Gastroesophageal sphincter (tissue), 4 donors: ENCODE measurements at regions not wholly inside any gene's neighbourhood (a gene's known extent, or its start where the extent isn't known, plus 50 kb on each side); places are given as distances from the start of the nearest gene placed in this dataset.
"Not testable (repeated sequence)": the region's sequence is repeated elsewhere in the genome, so short reads cannot be mapped to it uniquely, and the experiment has no call there.

ENCODE experiments used
- ATAC-seq: fragments of 150-250 bp; one replicate; pipeline ENCODE4 v1.9.1; 2016; ENCODE audit warnings: mild to moderate bottlenecking, moderate library complexity
- H3K27ac ChIP-seq, 4 donors: fragments of 200-600 bp; sonication (generic) in 3 of 4; 1 replicate in 3 of 4; 2 replicates in 1 of 4; pipeline ENCODE4 v1.5.1; 2016 to 2019
- H3K27me3 ChIP-seq: fragments of 200-600 bp; sonication (generic); one replicate; pipeline ENCODE4 v1.5.1; 2019
- H3K36me3 ChIP-seq, 2 donors: fragments of 200-600 bp; sonication (generic); one replicate each; pipeline ENCODE4 v1.5.1; 2019; ENCODE audit warnings: control low read depth in 1 of 2
- H3K4me1 ChIP-seq, 3 donors: fragments of 200-600 bp; sonication (generic); 1 replicate in 2 of 3; 2 replicates in 1 of 3; pipeline ENCODE4 v1.5.1; 2016 to 2019; ENCODE audit warnings: control low read depth in 2 of 3
- H3K4me3 ChIP-seq, 2 donors: fragments of 200-600 bp; sonication (generic); one replicate each; pipeline ENCODE4 v1.5.1; 2019; ENCODE audit warnings: mild to moderate bottlenecking in 1 of 2, moderate library complexity in 1 of 2
- H3K9me3 ChIP-seq, 3 donors: fragments of 200-600 bp; sonication (generic); one replicate each; pipeline ENCODE4 v1.5.1; 2017 to 2019; ENCODE audit warnings: control low read depth in 2 of 3
- EP300 ChIP-seq: sonication (generic); formaldehyde crosslinking; IDR thresholded peaks from one replicate; pipeline ENCODE4 v1.6.1; 2017; ENCODE audit warnings: antibody characterized with exemption, mild to moderate bottlenecking
- POLR2A ChIP-seq, 2 donors: fragments of 450-650 bp; IDR thresholded peaks; one replicate each; pipeline ENCODE4 v1.6.1; 2017; ENCODE audit warnings: antibody characterized with exemption in 2 of 2, mild to moderate bottlenecking in 2 of 2, moderate library complexity in 1 of 2
- POLR2AphosphoS5 ChIP-seq: sonication (generic); formaldehyde crosslinking; IDR thresholded peaks from one replicate; pipeline ENCODE4 v1.6.1; 2017; ENCODE audit warnings: antibody characterized with exemption
- WGBS, 2 donors: methylation state at CpG; one replicate each; pipeline ENCODE4 v1.1.5; 2018; ENCODE audit warnings: low coverage in 1 of 2; 5-methylcytosine and 5-hydroxymethylcytosine counted together
- TF ChIP-seq, protein P1 (sequence below), 4 experiments: fragments of 200-600 bp in 2 of 4; fragments of 450-650 bp in 2 of 4; sonication (generic) in 1 of 4; IDR thresholded peaks; one replicate each; pipeline ENCODE4 v1.5.1; 2017 to 2019; ENCODE audit warnings: antibody characterized with exemption in 4 of 4, mild to moderate bottlenecking in 2 of 4, moderate library complexity in 2 of 4

GRCh38 chr6:126665551-126665950, 325.6 kb downstream of the CENPW start:
- no peaks in the 10 kb centered on the region for H3K36me3 ChIP-seq
- H3K4me1 ChIP-seq, result peaks cover 4 to 75% (median 15%) of the 10 kb centered on the region in 3 donors
- ATAC-seq, result no peak
- no peak overlapping the region for H3K4me3 ChIP-seq
- no peaks in the 10 kb centered on the region for H3K27me3 ChIP-seq
- H3K9me3 ChIP-seq, result no peaks in the 10 kb centered on the region
- 69 to 83% methylated on average over 3 of the region's 3 CpGs for WGBS, 2 donors
- TF ChIP-seq EP300 (no peak), POLR2A (IDR thresholded peaks at IDR 0.05) (no peak), POLR2AphosphoS5 (no peak)
- TF ChIP-seq, protein P1, sequence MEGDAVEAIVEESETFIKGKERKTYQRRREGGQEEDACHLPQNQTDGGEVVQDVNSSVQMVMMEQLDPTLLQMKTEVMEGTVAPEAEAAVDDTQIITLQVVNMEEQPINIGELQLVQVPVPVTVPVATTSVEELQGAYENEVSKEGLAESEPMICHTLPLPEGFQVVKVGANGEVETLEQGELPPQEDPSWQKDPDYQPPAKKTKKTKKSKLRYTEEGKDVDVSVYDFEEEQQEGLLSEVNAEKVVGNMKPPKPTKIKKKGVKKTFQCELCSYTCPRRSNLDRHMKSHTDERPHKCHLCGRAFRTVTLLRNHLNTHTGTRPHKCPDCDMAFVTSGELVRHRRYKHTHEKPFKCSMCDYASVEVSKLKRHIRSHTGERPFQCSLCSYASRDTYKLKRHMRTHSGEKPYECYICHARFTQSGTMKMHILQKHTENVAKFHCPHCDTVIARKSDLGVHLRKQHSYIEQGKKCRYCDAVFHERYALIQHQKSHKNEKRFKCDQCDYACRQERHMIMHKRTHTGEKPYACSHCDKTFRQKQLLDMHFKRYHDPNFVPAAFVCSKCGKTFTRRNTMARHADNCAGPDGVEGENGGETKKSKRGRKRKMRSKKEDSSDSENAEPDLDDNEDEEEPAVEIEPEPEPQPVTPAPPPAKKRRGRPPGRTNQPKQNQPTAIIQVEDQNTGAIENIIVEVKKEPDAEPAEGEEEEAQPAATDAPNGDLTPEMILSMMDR (IDR thresholded peaks at IDR 0.05), result no peak
- H3K27ac ChIP-seq, result peak overlapping the region; percentile 65 to 79 (median 71)

- H3K9me3 ChIP-seq, result no peaks in the 10 kb centered on the region
- peak overlapping the region; percentile 49 to 73 (median 69) for H3K27ac ChIP-seq
- no peaks in the 10 kb centered on the region for H3K36me3 ChIP-seq
- no peak for ATAC-seq
- H3K4me3 ChIP-seq, result no peak overlapping the region
- no peaks in the 10 kb centered on the region for H3K27me3 ChIP-seq
- peaks cover under 1 to 60% (median 10%) of the 10 kb centered on the region in 3 donors for H3K4me1 ChIP-seq
- whole genome bisulfite sequencing, 2 donors, result 92 to 100% methylated on average over 3 of the region's 3 CpGs
- TF ChIP-seq POLR2AphosphoS5 (no peak), POLR2A (IDR thresholded peaks at IDR 0.05) (no peak), EP300 (no peak)
- TF ChIP-seq, protein P1 (IDR thresholded peaks at IDR 0.05), result no peak
Measured at GRCh38 chr6:126667071-126667470, 327.2 kb downstream of the CENPW start.

- TF ChIP-seq, protein P1 (IDR thresholded peaks at IDR 0.05), result no peak
- no peak for TF ChIP-seq POLR2AphosphoS5
- TF ChIP-seq EP300, result no peak
- TF ChIP-seq POLR2A (IDR thresholded peaks at IDR 0.05), result no peak
- H3K9me3 ChIP-seq, result no peaks in the 10 kb centered on the region
- no peaks in the 10 kb centered on the region for H3K36me3 ChIP-seq
- no peak for ATAC-seq
- H3K27ac ChIP-seq, result peak overlapping the region; percentile 49 to 73 (median 69)
- no peaks in the 10 kb centered on the region for H3K27me3 ChIP-seq
- H3K4me3 ChIP-seq, result no peak overlapping the region
- peaks cover 0 to 54% (median 9%) of the 10 kb centered on the region in 3 donors for H3K4me1 ChIP-seq
Measured at GRCh38 chr6:126667728-126668127, 327.8 kb downstream of the CENPW start.

GRCh38 chr6:126672649-126673048, 332.7 kb downstream of the CENPW start:
- no peak overlapping the region for H3K4me3 ChIP-seq
- no peak for ATAC-seq
- TF ChIP-seq EP300, result no peak
- peaks cover 0 to 8% (median 0%) of the 10 kb centered on the region in 3 donors for H3K4me1 ChIP-seq
- no peak overlapping the region for H3K27ac ChIP-seq
- H3K27me3 ChIP-seq, result no peaks in the 10 kb centered on the region
- 50 to 64% methylated on average over 1 of the region's 1 CpG for WGBS, 2 donors
- H3K9me3 ChIP-seq, result peaks cover 0 to 7% (median 0%) of the 10 kb centered on the region in 3 donors
- no peaks in the 10 kb centered on the region for H3K36me3 ChIP-seq

DNA sequence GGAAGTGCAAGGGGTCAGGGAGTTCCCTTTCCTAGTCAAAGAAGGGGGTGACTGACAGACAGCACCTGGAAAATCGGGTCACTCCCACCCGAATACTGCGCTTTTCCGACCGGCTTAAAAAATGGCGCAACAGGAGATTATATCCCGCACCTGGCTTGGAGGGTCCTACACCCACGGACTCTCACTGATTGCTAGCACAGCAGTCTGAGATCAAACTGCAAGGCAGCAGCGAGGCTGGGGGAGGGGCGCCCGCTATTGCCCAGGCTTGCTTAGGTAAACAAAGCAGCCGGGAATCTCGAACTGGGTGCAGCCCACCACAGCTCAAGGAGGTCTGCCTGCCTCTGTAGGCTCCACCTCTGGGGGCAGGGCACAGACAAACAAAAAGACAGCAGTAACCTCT, 333.8 kb downstream of the CENPW start:
- H3K27ac ChIP-seq, H3K4me1 ChIP-seq, H3K9me3 ChIP-seq, H3K4me3 ChIP-seq, ATAC-seq, H3K27me3 ChIP-seq, H3K36me3 ChIP-seq: not testable (repeated sequence)
- WGBS, 2 donors, result 80 to 95% methylated on average over 2 to 4 of the region's 13 CpGs

DNA sequence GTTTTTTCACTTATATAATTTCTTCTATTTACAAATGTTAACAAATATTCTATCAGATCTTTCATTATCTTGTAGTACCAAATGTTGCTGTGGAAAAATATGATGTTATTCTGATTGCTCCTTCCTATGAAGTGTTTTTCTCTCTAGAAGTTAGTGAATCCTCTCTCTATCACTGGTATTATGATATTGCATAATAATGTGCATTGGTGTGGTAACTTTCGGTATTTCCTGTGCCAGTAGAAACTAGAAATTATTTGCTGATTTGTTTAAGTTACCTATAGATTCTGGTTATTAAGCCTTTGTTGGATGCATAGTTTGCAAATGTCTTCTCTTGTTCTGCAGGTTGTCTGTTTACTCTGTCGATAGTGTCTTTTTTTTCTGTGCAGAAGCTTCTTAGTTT, 342.5 kb downstream of the CENPW start:
- no peaks in the 10 kb centered on the region for H3K36me3 ChIP-seq
- H3K4me3 ChIP-seq, result no peak overlapping the region
- no peaks in the 10 kb centered on the region for H3K27me3 ChIP-seq
- H3K4me1 ChIP-seq, result no peaks in the 10 kb centered on the region
- no peaks in the 10 kb centered on the region for H3K9me3 ChIP-seq
- no peak for ATAC-seq
- WGBS, 2 donors, result 89 to 100% methylated on average over 1 to 2 of the region's 2 CpGs
- no peak overlapping the region for H3K27ac ChIP-seq
- TF ChIP-seq EP300 (no peak), POLR2AphosphoS5 (no peak), POLR2A (IDR thresholded peaks at IDR 0.05) (no peak)
- TF ChIP-seq, protein P1 (IDR thresholded peaks at IDR 0.05), result no peak
